CD1c-positive myeloid dendritic cell (primary cell): ENCODE measurements at regions not wholly inside any gene's neighbourhood (a gene's known extent, or its start where the extent isn't known, plus 50 kb on each side); places are given as distances from the start of the nearest gene placed in this dataset.
A peak's percentile ranks its signal among the peaks of the same experiment; 100 is the strongest.

Experiments used
- DNase-seq: peaks from one replicate; pipeline ENCODE4 v3.0.0-alpha.2; 2016; ENCODE audit errors: extremely low spot score

DNA sequence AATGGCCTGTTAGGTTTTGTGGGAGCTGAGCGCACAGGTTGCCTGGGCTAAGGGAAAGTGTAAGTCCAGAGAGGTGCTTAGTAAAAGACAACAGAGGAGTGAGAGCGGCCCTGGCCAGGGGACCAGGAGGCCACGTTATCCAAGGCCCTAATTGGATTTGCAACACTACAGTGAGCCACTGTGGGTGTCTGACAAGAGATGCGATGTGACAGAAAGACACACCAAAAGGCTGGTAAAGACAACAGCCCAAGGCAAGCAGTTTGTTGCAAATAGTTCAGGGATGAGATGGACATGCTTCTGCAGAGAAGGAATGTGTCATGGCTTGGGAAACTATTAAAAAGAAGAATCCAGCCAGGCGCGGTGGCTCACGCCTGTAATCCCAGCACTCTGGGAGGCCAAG, 162.7 kb upstream of the KIT start:
- DNase-seq, result no peak

DNA sequence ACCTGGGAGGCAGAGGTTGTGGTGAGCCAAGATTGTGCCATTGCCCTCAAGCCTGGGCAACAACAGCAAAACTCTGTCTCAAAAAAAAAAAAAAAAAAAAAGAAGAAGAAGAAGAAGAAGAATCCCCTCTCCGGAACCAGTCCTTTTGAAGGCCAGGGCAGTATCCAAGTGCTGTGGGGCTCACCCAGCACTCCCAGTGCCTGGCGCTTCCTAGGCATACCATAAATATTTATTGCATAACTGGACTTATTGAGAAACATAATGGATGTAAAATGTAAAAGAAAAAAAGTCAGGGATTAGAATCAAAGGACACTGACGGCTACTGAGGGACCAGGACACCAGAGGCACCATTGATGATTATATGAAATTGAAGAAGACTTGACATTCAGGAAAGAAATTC, 162.1 kb upstream of the KIT start:
- DNase-seq, result no peak

DNA sequence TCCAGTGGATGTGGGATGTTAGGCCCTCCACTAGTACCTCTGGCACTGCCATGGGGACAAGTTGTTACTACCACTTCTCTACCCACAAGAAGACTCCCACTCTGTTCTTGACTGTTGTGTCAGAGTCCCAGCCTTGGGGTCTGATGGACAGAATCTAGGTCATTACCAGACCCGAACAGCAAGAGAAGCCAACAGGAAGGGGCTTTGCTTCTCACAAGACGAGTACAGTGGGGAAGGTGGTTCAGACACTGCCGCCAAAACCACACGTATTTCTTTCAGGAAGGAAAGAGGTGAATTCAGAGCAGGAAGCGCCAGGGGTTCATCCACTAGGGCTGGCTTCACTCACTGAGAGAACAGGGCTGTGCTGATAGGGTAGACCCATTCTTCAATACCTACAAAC, 161.3 kb upstream of the KIT start:
- no peak for DNase-seq

DNA sequence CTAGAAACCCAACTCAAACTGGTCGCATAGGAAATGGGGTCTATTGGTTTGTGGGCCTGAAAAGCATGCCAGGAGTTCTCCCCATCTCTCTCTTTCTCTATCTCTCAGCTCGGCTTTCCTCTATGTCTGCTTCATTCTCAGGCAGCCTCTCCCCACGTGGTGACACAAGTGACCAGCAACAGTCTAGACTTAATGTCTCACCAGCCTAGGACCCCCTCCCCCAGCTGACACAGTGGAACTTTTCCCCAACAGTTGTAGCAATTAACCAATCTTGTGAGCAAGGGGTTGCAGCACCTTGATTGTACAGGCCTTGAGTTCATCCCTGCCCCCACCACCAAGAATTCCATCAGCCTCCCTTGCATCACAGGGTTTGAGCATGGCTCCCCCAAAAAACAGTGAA, 159.8 kb upstream of the KIT start:
- DNase-seq, result no peak

DNA sequence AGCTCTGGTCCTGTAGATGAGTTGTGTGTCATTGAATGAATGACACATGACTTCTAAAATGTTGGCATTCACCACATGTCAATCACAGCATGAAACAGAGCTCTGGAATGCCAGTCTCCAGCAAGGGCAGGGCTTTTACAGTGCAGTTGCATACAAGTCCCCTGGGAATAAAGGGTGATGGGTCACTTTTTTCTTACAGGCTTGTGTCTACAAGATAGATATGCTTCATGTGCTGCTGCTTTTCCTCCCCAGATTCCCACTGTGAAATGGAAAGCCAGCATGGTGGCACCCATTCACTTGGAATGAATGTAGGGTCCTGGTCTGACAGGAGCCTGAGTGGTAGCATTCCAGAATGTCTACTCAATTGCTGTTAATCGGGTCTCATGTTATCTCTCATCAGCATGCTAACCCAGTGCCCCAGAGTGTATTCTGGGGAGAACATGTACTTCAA, 159.1 kb upstream of the KIT start:
- DNase-seq, result no peak

DNA sequence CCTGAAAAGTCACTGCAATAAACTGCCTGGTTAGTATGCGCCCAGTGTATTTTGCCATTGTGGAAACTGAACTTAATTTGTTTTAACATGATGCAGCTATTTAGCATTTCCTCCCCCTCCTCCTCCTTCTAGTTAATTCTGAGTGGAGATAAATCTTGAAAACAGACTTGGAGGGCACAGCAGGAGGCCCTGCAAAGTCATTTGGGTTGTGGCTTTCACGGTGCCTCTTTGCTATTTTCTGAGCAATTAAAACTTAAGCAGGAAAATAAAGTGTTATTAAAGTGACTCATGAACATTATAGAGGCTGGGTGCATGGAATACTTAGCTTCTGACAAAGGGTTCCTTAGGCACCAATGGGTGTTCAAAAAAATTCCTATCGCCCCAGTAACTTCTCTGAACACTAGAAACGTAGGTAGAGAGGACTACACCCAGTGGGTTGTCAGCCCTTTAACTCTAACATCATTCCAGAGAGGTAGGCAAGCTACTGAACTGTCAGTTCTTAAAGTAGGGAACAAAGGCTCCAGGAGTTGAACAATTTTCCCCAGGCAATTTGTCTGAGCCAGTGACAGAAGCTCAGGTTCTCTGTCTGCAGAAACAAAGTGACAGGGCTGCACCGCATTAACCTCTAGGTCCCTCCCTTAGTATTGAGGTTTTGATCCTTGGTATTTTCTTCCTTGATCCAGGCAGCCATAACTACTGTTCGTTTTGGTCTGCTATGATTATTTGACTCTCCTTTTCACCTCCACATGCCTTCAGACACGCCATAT, 158.3 kb upstream of the KIT start:
- DNase-seq, result no peak

DNA sequence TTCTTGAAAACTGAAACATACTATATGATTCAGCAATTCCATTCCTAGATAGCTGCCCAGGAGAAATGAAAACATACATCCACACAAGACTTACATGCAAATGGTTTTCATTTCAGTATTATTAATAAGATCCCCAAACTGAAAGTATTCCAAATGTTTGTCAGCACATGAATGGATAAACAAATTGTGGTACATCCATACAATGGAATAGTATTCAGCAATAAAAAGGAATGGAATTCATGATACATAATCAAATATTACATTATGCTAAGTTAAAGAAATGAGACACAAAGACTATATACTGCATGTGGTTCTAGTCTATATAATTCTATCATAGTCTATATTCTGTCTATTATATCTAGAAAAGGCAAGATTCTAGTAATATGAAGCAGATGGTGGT, 152.4 kb upstream of the KIT start:
- no peak for DNase-seq

DNA sequence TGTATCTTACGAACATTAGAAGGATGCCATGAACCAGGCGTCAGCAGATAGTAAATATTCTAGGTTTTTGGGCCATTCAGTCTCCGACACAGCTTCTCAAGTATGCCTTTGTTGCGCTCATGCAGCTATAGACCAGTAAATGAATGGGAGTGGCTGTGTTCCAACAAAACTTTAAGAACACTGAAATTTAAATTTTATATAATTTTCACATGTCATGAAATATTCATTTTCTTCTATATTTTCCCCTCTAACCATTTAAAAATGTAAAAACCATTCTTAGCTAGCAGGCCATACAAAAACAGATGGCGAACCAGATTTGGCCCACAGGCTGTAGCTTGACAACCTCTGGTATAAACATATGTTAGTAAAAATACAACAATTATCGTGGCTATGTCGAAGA, 151.8 kb upstream of the KIT start:
- no peak for DNase-seq

DNA sequence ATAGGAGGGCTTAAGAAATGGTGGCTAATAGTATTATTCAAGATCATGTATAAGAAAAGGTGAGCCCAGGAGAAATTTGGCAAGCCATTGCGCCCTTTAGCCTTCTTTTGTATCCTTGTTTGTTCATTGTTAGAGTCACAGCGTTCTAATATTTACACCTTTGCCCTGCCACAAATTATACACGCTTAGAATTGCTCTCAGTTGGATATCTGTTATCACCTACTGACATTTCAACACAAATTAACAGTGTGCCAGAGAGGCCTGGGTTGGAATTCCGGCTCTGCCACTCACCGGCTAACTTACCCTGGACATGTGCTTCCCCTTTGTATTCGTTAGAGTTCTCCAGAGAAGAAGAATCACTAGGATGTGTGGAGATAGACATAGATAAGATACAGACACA, 148.7 kb upstream of the KIT start:
- no peak for DNase-seq

DNA sequence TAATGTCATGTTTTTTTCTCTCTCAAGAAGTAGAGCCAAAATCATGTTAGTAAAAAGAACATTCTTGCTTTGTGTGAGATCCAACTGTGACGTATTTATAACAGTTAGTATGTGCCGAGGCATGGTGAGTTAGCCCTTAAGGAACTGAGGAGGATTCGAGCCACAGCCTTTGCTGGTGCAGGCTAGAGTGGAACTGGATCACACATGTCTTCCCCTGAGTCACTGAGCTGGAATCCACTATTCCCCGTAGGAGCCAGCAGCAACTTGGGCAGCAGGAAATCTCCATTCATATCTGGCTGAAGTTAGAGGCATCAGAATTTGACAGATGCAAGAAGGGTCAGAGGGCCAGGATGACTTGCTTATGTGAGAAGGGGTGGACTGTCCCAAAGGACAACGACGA, 144.6 kb upstream of the KIT start:
- DNase-seq, result no peak

DNA sequence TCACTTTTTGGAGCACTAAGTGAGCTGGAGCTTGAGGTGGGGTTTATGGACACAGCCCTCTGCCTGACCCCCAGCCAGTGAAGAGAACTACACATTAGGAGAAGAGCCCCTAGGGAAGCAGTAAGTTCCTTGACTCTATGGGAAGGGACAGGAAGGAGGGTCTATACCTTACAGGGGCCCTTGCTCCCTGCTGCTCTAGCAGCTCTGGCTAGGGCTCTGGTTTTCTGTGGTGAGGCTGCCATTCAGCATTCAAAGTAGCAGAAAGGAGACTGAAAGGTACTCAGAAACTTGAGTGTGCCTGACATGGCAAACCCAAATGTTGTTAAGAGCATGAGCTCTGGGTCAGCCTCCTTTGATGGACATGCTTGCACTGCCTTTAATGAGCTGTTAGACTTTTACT, 144.0 kb upstream of the KIT start:
- no peak for DNase-seq

DNA sequence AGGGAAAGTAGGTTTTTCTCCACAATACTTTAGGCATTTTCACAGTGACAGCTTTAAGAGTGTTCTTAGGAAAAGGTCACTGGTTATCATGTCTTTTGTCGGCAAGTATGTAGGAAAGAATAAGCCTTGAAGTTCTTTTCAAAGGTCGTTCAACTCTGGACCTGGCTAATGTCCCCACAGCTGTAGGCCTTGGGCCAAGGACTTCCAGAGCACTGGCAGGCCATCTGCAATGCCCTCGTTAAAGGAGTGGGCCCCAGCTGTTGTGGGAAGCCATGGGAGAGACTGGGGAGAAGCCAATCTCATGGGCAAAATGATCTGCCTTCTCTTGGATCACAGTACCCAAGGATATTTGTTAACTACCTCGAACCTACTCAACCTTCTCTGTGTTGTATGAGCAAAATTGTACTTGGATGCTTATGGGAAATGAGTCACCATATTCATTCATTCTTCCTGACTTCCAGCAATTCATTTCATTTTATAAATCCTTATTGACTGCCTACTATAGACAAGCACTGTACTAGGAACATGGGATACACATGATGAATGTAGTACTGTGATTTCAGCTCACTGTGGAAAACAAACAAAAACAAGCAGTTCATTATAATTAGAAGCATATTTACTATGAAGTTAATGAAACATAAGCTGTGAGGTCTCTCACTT, 141.1 kb upstream of the KIT start:
- no peak for DNase-seq

DNA sequence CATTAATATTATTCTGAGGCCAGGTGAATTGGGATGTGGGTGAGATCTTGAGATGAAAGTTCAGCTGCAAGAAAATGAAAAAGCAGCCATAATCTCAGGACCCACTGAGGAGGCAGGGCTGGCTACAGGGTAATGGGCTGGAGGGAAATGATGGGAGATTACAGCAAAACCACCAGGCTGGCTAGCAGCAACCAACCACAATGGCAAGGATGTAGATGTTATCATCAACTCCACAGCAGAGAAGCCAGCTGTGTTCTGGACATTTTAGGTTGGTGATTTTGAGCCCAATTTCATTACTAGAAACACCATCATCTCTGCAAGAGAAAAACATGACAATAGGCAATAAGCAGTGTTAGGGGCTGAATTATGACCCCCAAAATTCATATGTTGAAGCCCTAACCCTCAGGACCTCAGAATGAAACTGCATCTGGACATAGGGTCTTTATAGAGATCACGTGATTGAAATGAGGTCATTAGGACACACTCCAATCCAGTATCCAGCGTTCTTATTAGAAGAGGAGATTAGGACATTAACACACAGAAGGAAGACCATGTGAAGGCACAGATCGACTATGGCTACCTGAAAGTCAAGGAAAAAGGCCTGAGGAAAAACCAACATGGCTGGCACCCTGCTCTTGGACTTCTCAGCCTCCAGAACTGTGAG, 139.8 kb upstream of the KIT start:
- DNase-seq, result no peak

DNA sequence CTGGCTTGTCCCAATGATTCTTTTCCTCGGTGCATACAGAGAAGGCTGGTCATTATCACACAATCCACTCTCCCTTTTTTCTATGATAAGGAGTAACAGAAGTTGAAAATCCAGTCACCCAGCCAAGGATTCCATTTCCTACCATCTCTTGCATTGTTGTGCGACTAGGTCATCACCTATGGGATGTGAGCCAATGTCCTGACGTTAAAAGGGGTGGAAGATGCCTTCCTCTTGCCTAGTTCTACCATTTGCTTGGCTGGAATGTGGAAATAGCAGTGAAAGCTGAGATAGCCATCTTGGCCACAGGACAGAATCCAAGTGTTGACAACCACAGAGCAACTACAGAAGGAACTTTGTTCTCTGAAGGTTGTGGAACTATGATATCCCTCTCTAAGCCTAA, 132.2 kb upstream of the KIT start:
- DNase-seq, result no peak

DNA sequence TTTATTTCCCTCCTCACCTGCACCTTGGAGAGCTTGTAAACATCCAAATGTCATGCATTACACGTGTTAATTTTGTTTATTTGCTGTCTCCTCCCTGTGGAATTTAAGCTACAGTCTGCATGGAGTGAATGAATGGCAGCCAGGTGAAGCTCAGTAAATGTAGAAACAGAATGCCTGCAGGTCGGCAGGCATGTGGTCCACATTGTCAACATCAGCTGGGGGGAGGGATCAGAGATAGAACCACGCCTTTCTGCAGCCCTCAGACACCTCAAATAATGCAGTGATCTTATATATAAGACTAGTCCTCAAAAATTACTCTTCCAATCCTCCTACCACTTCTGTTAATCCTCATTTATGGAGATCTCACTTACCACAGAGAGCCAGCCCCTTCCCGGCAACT, 131.2 kb upstream of the KIT start:
- no peak for DNase-seq

DNA sequence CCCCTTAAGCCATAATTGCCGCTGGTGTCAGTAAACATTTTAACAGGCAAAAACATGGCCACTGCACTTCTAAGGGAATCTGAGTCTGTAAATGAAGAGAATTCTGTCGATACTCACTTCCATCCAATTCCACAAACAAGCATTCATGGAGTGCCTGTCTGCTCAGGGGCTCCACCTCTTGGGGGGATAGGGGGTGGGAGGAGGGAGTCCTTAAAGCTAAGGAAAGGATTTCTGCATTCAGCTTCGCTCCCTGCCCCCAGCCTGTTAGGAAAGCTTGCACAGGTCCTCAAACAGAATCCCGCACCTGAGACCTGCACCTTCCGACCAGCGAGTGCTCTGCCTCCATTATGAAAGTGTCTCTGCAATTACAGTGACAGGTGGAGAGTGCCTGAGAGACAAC, 130.2 kb upstream of the KIT start:
- no peak for DNase-seq

DNA sequence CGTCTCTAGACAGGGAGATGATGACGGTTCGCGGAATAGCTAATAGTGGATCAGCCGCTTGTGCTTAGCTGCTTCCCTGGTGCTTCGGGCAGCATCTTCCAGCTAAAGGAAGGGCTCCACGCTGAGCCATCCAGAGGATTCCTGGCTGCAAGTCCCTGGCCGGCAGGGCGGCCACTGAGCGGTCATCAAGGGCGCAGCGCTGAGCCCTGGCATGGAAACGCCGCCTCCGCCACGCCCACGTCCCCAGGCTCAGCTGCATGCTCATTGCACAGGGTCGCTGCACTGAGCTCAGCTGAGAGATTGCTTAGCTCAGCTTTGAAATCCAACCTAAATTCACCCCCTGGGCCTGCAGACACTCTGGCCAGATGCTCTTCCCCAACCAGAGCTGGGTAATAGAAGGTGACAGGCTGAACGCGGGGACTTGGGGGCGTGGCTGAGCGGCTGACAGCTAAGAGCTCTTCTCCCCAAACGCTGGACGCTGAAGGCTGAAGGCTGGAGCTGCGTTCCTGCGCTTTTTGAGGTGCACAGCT, 118.2 kb upstream of the KIT start:
- DNase-seq, result peak; percentile 58

DNA sequence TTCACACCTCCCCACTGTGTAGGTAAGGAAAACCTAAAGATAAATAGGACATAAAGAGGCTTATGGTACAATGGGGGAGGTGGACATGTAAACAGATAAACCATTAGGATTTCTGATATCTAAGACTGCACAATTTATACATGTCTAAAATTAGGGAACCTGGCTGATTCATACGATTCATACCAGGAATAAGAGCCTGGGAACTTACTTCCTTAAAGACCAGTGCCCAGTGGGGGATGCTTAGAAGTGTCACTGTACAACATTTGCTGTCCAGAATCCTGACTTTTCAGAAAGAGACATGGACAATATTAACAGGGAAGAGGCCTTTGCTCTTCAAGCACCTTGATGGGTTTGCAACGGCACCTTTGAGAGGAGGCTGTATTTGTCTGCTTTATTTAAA, 116.8 kb upstream of the KIT start:
- peak; percentile 62 for DNase-seq

DNA sequence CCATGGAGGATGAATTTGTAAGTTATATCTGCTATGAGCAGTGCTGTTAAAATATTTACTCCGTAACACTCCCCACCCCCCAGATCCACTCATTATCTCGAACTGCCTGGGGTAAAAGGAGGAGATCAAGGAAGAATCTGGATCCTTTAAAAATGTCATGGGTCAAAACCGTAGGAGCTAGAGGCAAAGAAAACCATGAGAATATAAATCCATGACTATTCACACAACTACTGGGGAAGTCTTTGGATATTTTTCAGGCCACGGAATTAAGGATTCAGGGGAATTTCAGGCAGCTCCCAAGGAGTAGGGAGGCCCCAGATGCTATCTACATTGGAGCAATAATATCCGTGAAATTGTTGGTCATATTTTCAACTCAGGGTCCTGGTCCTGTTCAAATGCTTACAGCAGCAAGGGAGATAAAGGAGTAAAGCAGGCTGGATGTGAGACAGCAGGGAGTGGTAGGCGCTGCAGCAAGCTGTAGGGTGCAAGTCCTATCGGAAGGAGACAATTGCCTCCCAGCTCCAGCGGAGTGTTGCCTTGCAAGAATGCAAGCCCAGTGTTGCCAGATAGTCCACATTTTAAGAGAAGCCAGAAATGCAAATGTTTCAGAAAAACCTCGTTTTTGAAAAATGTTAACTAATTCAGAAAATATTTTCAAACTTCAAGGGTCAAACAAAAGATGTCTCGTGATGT, 116.2 kb upstream of the KIT start:
- no peak for DNase-seq

DNA sequence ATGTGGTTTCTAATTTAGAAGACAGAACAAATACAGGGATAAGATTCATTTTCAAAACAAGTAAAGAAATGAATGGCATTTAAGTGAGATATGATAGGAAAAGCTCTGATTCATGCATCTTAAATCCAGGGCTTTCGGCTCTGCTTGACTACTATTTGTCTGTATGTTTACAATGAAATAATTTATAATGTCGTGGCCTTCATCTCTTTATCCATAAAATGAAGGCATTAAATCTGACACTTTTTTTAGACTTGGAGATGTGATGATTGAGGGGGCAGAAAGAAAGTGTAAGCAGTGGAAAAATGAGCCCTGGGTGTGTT, 115.7 kb upstream of the KIT start:
- DNase-seq, result no peak

DNA sequence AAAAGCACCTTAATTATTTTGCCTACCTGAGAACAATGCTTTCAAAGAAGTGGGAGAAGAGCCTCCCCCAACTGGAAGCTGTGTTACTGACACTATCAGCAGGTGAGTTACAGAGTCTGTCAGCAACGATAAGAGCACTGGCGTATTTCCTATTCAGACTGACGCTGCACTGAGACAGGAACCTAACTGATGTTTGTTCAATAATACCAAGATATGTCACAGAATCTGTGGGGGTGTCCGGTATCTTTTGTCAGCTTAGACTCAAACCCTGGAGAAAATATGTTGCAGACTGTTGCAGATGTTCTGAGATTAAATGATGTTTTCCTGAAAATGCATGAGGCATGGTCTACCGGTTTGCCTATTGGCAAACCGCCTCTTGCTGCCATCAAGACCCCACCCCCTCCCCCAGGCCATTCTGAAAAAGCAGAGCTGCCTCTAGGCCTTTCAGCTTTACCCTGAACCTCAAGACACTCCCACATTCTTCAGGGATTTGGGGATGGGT, 115.2 kb upstream of the KIT start:
- no peak for DNase-seq

DNA sequence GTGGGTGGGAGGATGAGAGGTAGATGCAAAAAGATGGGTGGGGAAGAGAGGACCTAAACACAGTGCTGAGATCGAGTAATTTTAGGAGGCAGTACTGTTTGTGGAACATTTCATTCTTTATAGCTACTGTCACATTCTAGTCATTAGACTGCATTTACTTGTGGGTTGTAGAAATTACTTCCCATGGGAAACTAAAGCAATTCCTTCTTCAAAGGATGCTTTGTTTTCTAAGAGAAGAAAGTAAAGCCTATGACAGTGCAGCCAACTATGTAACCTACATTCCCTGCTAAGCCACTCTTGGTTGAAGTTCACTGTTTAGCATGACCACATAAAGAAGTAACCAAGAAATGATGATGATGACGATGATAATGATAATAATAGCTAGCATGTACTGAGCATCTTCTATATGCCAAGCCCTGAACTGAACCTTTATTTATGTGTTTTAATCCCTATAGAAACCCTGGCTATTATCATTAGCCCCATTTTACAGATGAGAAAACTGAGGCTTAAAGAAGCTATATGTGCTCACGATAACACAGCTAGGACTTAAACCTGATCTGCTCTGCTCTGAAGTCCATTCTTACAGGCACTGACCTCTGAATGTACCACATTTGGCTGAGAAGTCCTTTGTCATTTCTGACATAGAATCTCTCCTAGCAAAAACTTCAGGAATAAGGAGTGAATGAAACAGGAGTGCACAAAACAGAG, 114.5 kb upstream of the KIT start:
- no peak for DNase-seq
